B cell (primary cell): ENCODE measurements at regions not wholly inside any gene's neighbourhood (a gene's known extent, or its start where the extent isn't known, plus 50 kb on each side); places are given as distances from the start of the nearest gene placed in this dataset.

ENCODE experiments used
- EZH2 ChIP-seq: IDR thresholded peaks from 2 replicates; pipeline ENCODE4 v1.6.1; 2012; ENCODE audit warnings: borderline replicate concordance, low read depth, mild to moderate bottlenecking, moderate library complexity, low read length; ENCODE audit not compliant: insufficient read depth, poor library complexity, severe bottlenecking
- TF ChIP-seq, protein P1 (sequence below): fragments of 200-600 bp; IDR thresholded peaks from one replicate; pipeline ENCODE4 v1.8.0; 2022; ENCODE audit warnings: antibody characterized with exemption, mild to moderate bottlenecking

DNA sequence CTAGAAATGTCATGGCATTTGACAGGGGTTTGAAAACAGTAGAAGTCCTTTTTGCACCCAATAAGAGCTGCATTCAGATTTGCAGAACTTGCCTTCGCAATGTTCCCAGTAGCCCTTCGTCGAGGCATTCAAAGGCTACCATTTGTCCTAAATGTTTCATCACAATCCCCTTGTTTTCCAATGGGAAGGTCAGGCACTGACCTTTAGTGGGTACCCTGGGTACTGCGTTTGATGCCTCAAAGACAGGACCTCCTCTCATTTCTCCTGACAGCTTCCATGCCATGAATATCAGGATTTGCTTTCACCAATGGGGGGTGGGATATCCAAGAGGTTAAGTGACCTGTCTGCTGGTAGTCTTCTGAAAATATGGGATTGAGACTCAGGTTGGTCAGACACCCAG lies 1063.1 kb downstream of the BCL11B start:
- TF ChIP-seq, protein P1, sequence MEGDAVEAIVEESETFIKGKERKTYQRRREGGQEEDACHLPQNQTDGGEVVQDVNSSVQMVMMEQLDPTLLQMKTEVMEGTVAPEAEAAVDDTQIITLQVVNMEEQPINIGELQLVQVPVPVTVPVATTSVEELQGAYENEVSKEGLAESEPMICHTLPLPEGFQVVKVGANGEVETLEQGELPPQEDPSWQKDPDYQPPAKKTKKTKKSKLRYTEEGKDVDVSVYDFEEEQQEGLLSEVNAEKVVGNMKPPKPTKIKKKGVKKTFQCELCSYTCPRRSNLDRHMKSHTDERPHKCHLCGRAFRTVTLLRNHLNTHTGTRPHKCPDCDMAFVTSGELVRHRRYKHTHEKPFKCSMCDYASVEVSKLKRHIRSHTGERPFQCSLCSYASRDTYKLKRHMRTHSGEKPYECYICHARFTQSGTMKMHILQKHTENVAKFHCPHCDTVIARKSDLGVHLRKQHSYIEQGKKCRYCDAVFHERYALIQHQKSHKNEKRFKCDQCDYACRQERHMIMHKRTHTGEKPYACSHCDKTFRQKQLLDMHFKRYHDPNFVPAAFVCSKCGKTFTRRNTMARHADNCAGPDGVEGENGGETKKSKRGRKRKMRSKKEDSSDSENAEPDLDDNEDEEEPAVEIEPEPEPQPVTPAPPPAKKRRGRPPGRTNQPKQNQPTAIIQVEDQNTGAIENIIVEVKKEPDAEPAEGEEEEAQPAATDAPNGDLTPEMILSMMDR: no peak
- no peak for TF ChIP-seq EZH2
